Esophagus squamous epithelium (tissue), 4 donors: ENCODE measurements at regions not wholly inside any gene's neighbourhood (a gene's known extent, or its start where the extent isn't known, plus 50 kb on each side); places are given as distances from the start of the nearest gene placed in this dataset.

Experiments used
- POLR2A ChIP-seq, 4 donors: fragments of 450-650 bp; IDR thresholded peaks; one replicate each; pipeline ENCODE4 v1.6.1; 2017; ENCODE audit warnings: antibody characterized with exemption in 4 of 4, mild to moderate bottlenecking in 4 of 4, moderate library complexity in 3 of 4
- TF ChIP-seq, protein P1 (sequence below), 6 experiments: fragments of 450-650 bp in 4 of 6; fragments of 200-600 bp in 2 of 6; sonication (generic) in 2 of 6; IDR thresholded peaks; one replicate each; pipeline ENCODE4 v1.5.1; 2016 to 2019; ENCODE audit warnings: antibody characterized with exemption in 6 of 6, mild to moderate bottlenecking in 4 of 6, moderate library complexity in 4 of 6

DNA sequence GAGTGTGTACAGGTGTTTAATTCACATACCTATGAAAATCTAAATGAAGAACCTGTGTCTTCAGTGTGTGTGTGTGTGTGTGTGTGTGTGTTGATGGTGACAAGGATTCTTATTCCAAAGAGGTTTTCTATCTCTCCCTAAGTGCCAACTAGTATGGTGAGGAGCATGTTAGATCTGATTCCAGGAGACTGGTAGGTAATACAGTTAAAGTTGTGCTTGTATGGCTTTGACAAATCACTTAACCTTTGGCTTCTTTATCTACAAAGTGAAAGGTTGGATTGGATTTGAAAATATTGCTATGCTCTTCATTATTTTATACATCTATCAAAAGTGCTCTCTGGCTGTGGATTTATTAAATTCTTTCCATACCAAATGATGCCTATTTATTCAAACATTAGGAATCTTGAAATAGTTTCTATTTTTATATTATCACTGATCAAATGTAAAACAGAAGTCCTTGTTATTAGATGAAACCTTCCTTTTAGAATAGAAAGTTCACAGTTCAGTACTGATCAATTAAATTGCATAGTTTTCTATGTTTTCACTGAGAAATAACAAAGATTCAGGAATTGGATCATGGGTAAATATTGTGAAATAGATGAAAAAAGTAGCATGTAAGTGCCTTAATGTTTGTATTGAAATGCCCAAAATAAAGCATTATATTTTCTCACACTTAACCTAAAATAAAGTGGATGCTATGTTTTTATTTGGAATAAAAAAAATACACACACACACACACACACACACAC lies 84.4 kb upstream of the MLIP start:
- TF ChIP-seq, protein P1, sequence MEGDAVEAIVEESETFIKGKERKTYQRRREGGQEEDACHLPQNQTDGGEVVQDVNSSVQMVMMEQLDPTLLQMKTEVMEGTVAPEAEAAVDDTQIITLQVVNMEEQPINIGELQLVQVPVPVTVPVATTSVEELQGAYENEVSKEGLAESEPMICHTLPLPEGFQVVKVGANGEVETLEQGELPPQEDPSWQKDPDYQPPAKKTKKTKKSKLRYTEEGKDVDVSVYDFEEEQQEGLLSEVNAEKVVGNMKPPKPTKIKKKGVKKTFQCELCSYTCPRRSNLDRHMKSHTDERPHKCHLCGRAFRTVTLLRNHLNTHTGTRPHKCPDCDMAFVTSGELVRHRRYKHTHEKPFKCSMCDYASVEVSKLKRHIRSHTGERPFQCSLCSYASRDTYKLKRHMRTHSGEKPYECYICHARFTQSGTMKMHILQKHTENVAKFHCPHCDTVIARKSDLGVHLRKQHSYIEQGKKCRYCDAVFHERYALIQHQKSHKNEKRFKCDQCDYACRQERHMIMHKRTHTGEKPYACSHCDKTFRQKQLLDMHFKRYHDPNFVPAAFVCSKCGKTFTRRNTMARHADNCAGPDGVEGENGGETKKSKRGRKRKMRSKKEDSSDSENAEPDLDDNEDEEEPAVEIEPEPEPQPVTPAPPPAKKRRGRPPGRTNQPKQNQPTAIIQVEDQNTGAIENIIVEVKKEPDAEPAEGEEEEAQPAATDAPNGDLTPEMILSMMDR (IDR thresholded peaks at IDR 0.05): no peak
- TF ChIP-seq POLR2A (IDR thresholded peaks at IDR 0.05): no peak
